ENCODE measurements at regions not wholly inside any gene's neighbourhood (a gene's known extent, or its start where the extent isn't known, plus 50 kb on each side); places are given as distances from the start of the nearest gene placed in this dataset.

DNA sequence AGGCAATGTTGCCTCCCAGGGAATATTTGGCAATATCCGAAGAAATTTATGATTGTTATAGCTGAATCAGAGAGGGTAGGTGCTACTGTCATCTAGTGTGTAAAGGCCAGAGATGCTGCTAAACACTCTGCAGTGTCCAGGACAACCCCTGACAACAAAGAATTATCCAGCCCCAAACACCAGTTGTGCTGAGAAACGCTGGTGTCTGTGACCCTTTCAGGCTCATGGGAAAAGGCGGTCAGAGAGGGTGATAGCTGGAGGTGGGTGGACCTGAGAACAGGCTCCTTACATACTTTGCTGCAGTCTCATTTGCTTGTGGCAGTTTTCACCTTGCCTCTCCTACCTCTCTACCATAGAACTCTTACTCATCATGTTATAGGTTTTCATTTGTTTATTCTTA lies 295.3 kb upstream of the DMRT1 start:
- Histone ChIP-seq H2AFZ (ENCODE audit: low read length) (no peak overlapping the region), H3K79me2 (ENCODE audit: control insufficient read depth, insufficient read depth, low read length) (no peaks in the 10 kb centered on the region), H3K9me3 (ENCODE audit: control insufficient read depth, insufficient read depth, low read depth, low read length) (no peaks in the 10 kb centered on the region), H4K20me1 (ENCODE audit: control insufficient read depth, extremely low read depth, insufficient read depth, low read length) (no peaks in the 10 kb centered on the region), H3K4me3 (replicated peaks in 1 of 4; ENCODE audit: control extremely low read depth in 1 of 4, insufficient read depth in 1 of 4, low read depth in 3 of 4, low read length in 4 of 4) (no peak overlapping the region), H3K9ac (ENCODE audit: insufficient read depth, low read length) (no peak overlapping the region), H3K4me1 (ENCODE audit: control insufficient read depth, extremely low read depth, insufficient read depth, low read length) (no peaks in the 10 kb centered on the region), H3K36me3 (ENCODE audit: control insufficient read depth, insufficient read depth, low read length) (no peaks in the 10 kb centered on the region), H3K4me2 (ENCODE audit: extremely low read depth, insufficient read depth, low read length) (no peak overlapping the region), H3K27me3 (ENCODE audit: control insufficient read depth, insufficient read depth, low read length) (no peaks in the 10 kb centered on the region), H3K27ac (ENCODE audit: insufficient read depth, low read length) (no peak overlapping the region)
- no peak for TF ChIP-seq EZH2 (IDR thresholded peaks at IDR 0.05; ENCODE audit: low read length, missing control alignments)
- TF ChIP-seq, protein P1, sequence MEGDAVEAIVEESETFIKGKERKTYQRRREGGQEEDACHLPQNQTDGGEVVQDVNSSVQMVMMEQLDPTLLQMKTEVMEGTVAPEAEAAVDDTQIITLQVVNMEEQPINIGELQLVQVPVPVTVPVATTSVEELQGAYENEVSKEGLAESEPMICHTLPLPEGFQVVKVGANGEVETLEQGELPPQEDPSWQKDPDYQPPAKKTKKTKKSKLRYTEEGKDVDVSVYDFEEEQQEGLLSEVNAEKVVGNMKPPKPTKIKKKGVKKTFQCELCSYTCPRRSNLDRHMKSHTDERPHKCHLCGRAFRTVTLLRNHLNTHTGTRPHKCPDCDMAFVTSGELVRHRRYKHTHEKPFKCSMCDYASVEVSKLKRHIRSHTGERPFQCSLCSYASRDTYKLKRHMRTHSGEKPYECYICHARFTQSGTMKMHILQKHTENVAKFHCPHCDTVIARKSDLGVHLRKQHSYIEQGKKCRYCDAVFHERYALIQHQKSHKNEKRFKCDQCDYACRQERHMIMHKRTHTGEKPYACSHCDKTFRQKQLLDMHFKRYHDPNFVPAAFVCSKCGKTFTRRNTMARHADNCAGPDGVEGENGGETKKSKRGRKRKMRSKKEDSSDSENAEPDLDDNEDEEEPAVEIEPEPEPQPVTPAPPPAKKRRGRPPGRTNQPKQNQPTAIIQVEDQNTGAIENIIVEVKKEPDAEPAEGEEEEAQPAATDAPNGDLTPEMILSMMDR (conservative IDR thresholded peaks at IDR 0.05 in 1 of 2, IDR thresholded peaks at IDR 0.05 in 1 of 2; ENCODE audit: low read depth in 1 of 2, low read length in 2 of 2) = no peak
- no peak for DNase-seq (ENCODE audit: low read depth in 2 of 2)

GRCh38 chr9:546797-547223 lies 294.7 kb upstream of the DMRT1 start:
- no peak for TF ChIP-seq EZH2 (IDR thresholded peaks at IDR 0.05; ENCODE audit: low read length, missing control alignments)
- TF ChIP-seq, protein P1 (conservative IDR thresholded peaks at IDR 0.05 in 1 of 2, IDR thresholded peaks at IDR 0.05 in 1 of 2; ENCODE audit: low read depth in 1 of 2, low read length in 2 of 2) = peak; percentile 15 to 36
- Histone ChIP-seq H3K27me3 (ENCODE audit: control insufficient read depth, insufficient read depth, low read length) (no peaks in the 10 kb centered on the region), H3K4me3 (replicated peaks in 1 of 4; ENCODE audit: control extremely low read depth in 1 of 4, insufficient read depth in 1 of 4, low read depth in 3 of 4, low read length in 4 of 4) (no peak overlapping the region), H3K27ac (ENCODE audit: insufficient read depth, low read length) (no peak overlapping the region), H3K9ac (ENCODE audit: insufficient read depth, low read length) (no peak overlapping the region), H3K4me2 (ENCODE audit: extremely low read depth, insufficient read depth, low read length) (no peak overlapping the region), H4K20me1 (ENCODE audit: control insufficient read depth, extremely low read depth, insufficient read depth, low read length) (no peaks in the 10 kb centered on the region), H3K36me3 (ENCODE audit: control insufficient read depth, insufficient read depth, low read length) (no peaks in the 10 kb centered on the region), H3K4me1 (ENCODE audit: control insufficient read depth, extremely low read depth, insufficient read depth, low read length) (no peaks in the 10 kb centered on the region), H3K9me3 (ENCODE audit: control insufficient read depth, insufficient read depth, low read depth, low read length) (no peaks in the 10 kb centered on the region), H2AFZ (ENCODE audit: low read length) (no peak overlapping the region), H3K79me2 (ENCODE audit: control insufficient read depth, insufficient read depth, low read length) (no peaks in the 10 kb centered on the region)
- peak; percentile 13 to 27 for DNase-seq (ENCODE audit: low read depth in 2 of 2)

GRCh38 chr9:547314-547713 lies 294.2 kb upstream of the DMRT1 start:
- Histone ChIP-seq H3K36me3 (ENCODE audit: control insufficient read depth, insufficient read depth, low read length) (no peaks in the 10 kb centered on the region), H3K4me3 (replicated peaks in 1 of 4; ENCODE audit: control extremely low read depth in 1 of 4, insufficient read depth in 1 of 4, low read depth in 3 of 4, low read length in 4 of 4) (no peak overlapping the region), H3K27ac (ENCODE audit: insufficient read depth, low read length) (no peak overlapping the region), H4K20me1 (ENCODE audit: control insufficient read depth, extremely low read depth, insufficient read depth, low read length) (no peaks in the 10 kb centered on the region), H3K9ac (ENCODE audit: insufficient read depth, low read length) (no peak overlapping the region), H3K4me2 (ENCODE audit: extremely low read depth, insufficient read depth, low read length) (no peak overlapping the region), H2AFZ (ENCODE audit: low read length) (no peak overlapping the region), H3K4me1 (ENCODE audit: control insufficient read depth, extremely low read depth, insufficient read depth, low read length) (no peaks in the 10 kb centered on the region), H3K9me3 (ENCODE audit: control insufficient read depth, insufficient read depth, low read depth, low read length) (no peaks in the 10 kb centered on the region), H3K79me2 (ENCODE audit: control insufficient read depth, insufficient read depth, low read length) (no peaks in the 10 kb centered on the region), H3K27me3 (ENCODE audit: control insufficient read depth, insufficient read depth, low read length) (no peaks in the 10 kb centered on the region)
- TF ChIP-seq, protein P1 (conservative IDR thresholded peaks at IDR 0.05 in 1 of 2, IDR thresholded peaks at IDR 0.05 in 1 of 2; ENCODE audit: low read depth in 1 of 2, low read length in 2 of 2) = no peak
- no peak for TF ChIP-seq EZH2 (IDR thresholded peaks at IDR 0.05; ENCODE audit: low read length, missing control alignments)
- DNase-seq (ENCODE audit: low read depth in 2 of 2) = no peak

Measured in fibroblast of lung (primary cell).